Transverse colon (tissue), 4 donors: ENCODE measurements at regions not wholly inside any gene's neighbourhood (a gene's known extent, or its start where the extent isn't known, plus 50 kb on each side); places are given as distances from the start of the nearest gene placed in this dataset.

Experiments
- CTCF ChIP-seq, 5 experiments: fragments of 200-600 bp in 3 of 5; fragments of 450-650 bp in 2 of 5; sonication (generic) in 3 of 5; IDR thresholded peaks; 1 replicate in 2 of 5; 2 replicates in 3 of 5; pipeline ENCODE4 v1.5.1; 2016 to 2017; ENCODE audit warnings: antibody characterized with exemption in 5 of 5, inconsistent platforms in 3 of 5, mild to moderate bottlenecking in 2 of 5, moderate library complexity in 1 of 5
- EP300 ChIP-seq: sonication (generic); formaldehyde crosslinking; IDR thresholded peaks from one replicate; pipeline ENCODE4 v1.6.1; 2017; ENCODE audit warnings: antibody characterized with exemption, low read depth
- POLR2A ChIP-seq: fragments of 450-650 bp; IDR thresholded peaks from one replicate; pipeline ENCODE4 v1.6.1; 2016; ENCODE audit warnings: antibody characterized with exemption, mild to moderate bottlenecking, moderate library complexity
- POLR2AphosphoS5 ChIP-seq, 3 donors: sonication (generic); formaldehyde crosslinking; IDR thresholded peaks; one replicate each; pipeline ENCODE4 v1.6.1; 2016; ENCODE audit warnings: antibody characterized with exemption in 3 of 3

GRCh38 chr4:27568952-27569319 lies 708.3 kb downstream of the STIM2 start:
- TF ChIP-seq POLR2AphosphoS5 (IDR thresholded peaks at IDR 0.05) (no peak), CTCF (IDR thresholded peaks at IDR 0.05) (no peak), EP300 (no peak), POLR2A (no peak)
